ENCODE measurements at regions not wholly inside any gene's neighbourhood (a gene's known extent, or its start where the extent isn't known, plus 50 kb on each side); places are given as distances from the start of the nearest gene placed in this dataset.

- TF ChIP-seq CTCF (IDR thresholded peaks at IDR 0.05): peak in 1 of 3 experiments; percentile 29
- TF ChIP-seq POLR2AphosphoS5 (IDR thresholded peaks at IDR 0.05; ENCODE audit: insufficient read depth in 1 of 2, low read depth in 1 of 2): peak; percentile 51 to 76
- TF ChIP-seq POLR2A (IDR thresholded peaks at IDR 0.05): no peak
Measured at GRCh38 chr12:89949457-89950195, 241.0 kb upstream of the ATP2B1 start.

Data from vagina (tissue), 2 donors.